ENCODE measurements at regions not wholly inside any gene's neighbourhood (a gene's known extent, or its start where the extent isn't known, plus 50 kb on each side); places are given as distances from the start of the nearest gene placed in this dataset.
"Not testable (repeated sequence)": the region's sequence is repeated elsewhere in the genome, so short reads cannot be mapped to it uniquely, and the experiment has no call there.

DNA sequence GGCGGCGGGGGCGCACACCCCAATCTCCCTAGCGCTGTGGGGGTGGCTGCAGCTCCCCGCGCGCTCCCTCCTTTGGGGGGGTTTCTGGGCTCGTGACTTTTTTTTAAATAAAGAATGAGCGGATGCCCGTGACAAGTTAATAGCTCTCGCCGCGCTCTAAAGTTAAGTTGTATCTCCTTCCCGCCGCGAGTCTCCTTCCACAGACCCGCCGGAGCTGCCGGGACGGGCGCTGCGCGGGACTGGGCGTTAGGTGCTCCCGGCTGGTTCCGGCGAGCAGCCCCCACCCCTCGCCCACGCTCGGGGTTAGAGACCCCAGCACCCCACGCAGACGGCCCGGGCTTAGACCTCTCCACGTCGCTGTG, 82.6 kb upstream of the HMGA2 start:
- peak in 1 of 2 donors; percentile 1 for DNase-seq

DNA sequence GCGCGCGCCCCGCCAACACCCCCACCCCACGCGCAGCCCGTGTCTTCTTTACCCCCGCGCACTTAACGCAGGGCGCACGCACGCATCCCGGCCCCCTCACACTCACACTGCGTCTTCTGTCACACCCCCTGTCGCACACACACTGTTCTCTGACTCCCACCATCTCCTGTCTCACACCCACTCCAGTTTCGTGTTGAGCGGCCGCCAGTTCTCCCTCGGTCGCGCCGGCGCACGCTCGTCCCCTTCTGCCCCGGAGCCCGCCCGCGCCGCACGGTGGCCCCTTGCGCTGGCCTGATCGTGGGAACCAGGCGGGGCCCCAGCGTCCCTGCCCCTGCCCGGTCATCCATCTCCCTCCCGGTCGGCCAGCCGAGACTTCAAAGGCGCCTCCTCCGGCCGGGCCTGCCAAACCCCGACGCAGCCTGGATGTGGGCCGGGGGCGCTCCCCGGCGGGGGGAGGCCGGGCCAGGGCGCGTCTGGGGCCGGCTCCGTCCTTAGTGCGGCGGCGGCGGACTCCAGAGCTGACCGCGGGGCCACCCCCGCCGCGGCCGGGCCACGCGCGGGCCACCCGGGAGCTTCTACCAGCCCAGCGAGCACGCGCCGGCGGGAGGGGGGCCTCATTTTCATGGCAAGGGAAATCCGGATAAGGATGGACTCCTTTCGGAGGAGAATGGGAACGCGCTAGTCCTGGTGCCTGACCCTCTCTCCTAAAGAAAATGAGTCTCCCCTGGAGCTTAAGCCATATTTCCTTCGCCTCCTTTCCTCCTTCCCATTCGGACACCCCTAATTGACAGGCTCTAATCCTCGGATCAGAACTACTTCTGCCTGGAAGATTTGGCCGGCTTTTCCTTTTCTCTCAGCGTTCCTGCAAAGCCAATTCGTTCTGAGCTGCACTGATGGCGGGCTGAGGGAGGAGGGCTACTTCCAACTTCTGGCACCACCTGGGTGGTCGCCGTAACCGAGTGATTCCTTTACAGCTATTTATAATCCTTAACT, 82.0 kb upstream of the HMGA2 start:
- DNase-seq = no peak

DNA sequence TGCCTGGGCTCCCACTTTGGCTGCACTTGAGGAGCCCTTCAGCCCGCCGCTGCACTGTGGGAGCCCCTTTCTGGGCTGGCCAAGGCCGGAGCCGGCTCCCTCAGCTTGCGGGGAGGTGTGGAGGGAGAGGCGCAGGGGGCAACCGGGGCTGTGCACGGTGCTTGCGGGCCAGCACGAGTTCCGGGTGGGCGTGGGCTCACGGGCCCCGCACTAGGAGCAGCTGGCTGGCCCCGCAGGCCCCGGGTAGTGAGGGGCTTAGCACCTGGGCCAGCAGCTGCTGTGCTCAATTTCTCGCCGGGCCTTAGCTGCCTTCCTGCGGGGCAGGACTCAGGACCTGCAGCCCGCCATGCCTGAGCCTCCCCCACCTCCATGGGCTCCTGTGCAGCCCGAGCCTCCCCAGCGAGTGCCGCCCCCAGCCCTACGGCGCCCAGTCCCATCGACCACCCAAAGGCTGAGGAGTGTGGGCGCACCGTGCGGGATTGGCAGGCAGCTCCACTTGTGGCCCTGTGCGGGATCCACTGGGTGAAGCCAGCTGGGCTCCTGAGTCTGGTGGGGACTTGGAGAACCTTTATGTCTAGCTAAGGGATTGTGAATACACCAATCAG, 79.9 kb upstream of the HMGA2 start:
- not testable (repeated sequence) for DNase-seq

DNA sequence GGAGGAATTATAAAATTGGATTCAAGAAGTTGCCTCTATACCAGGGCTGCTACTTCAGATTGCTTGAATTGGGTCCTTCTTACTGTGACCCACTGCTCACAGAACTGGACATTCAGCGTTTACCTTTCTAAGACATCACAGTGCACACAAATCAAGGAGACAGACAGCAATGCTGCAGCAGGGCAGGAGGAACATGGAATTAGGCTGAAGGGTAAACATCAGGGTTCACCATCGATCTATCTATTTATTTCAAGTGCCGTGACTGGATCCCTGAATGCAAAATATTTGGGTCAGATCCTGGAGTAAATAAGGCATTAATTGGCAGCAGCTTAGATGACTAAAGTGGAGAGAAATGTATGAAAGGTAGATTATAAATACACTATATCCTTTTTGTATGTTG, 76.9 kb upstream of the HMGA2 start:
- no peak for DNase-seq

DNA sequence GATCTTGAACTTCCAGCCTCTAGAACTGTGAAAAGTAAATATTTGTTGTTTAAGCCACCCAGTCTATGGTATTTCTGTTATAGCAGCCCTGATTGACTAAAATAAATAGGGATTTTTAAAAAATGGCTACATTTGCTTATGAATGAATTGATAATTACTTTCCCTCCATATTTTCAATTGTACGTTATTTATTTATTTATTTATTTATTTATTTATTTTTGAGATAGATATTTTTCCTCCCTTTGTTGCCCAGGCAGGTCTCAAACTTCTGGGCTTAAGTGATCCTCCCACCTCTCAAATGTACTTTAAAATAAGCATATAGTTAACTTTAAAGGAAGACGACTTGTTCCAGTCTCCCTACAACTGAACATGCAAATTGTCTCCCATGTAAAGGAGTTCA, 76.0 kb upstream of the HMGA2 start:
- no peak for DNase-seq

DNA sequence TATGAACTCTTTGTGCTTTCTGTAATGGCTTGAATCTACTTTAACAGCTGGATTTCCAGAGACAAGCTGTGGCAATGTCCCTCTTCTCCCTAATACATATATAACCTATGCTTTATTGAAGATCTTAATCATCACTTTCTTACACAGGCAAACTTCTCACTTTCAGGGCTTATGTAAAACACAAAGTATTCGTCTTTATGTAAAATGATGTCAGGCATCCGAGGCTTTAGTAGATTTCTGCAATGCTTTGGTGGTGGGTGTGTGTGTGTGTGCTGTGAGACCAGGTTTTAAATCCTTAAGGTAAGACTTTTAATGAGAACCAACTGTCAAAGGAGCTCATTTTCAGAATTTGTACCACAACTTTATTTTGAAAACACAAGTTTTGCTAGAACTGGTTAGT, 70.0 kb upstream of the HMGA2 start:
- DNase-seq = no peak

DNA sequence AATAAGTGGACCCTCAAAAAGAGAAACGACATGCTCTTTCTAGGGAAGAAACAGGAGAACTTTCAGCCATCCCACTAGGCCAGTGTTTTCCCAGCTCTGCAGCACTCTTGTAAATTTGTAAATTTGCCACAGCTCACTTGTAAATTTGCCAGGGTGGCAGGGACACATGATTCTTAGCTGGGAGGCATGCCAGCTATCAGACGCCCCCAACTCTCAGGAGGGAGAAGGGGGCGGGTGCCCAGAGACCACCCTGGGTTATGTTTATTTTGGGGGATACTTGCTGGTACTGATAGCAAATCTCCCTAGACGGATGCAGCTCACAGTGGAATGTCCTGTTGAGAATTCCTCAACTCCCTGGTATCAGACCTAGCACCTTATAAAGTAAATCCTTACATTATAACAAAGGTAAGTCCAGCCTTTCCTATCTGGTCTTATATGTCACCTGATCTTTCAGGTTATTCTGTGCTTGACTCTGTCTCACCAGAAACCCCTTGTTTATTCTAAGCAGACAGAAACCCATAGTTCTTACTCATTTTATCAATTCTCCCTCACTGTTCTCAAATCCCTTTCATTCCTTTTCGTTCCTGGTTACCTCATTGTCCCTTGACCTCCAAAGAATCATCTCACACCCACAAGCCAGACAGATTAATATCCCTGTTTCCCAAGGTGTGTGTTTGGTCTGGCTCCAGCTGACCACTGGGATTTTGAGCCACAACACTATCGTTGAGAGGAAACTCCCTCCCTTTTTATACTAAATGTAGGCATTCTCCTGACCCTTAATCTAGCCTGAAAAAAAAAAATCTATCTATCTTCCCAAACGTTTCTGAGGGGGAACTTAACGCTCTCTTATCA, 69.3 kb upstream of the HMGA2 start:
- DNase-seq = no peak

DNA sequence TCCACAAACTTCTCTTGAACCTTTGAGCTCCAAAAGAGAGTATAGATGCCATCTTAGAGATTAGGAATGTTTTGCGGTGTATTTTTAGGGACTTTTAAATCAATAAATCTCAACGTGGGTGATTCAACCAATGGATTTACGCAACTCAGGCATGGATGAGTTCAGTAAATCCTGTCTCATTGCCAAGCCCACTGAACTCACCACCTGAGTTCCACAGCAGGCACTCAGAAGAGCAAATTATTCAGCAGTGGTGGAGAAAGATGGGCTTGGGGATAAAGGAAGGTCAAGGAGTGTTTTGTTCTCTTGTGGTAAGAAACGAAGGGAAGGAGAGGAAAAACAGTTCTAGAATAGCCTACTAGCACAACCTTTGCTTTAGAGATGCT, 68.7 kb upstream of the HMGA2 start:
- DNase-seq = no peak

DNA sequence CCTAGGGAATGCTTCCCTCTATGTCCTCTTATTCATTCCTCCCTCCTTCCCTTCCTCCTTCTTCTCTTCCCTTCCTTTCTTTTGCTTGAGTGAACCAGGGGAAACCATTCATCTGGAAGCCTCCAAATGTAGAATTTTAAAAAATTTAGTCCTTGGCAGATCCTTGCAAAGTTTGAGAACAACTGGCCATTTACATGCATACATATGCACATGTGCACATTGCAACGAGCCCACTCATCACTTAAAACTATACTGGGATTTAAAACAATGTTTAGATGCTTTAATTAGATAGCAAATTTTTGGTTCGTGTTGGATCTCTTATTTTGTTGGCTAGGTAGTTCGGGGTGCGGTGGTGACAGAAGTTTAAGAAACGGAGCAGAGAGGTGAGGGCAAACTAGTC, 68.0 kb upstream of the HMGA2 start:
- no peak for DNase-seq

DNA sequence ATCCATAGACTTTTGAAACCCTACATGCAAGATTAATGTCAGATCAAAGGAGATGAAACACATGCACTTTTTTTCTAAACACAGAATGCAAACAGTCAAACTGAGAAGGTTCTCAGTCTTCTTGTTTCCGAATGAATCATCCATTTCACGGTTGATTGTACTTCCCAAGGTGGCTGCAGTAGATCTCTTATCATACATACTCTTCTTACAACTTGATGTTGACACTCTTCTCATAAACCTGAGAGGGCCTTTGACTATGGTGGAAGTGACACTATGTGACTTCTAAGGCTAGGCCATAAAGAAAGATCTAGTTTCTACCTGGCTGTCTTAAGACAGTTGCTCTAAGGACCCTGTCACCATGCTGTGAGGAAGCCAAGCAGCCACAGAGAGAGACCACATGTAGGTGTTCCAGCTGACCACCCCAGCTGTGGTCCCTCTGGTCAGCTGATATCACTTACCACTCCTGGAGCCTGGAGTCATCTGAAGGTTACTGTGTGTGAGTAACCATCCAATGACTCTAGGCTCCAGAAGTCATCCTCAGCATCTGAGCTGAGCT, 67.2 kb upstream of the HMGA2 start:
- no peak for DNase-seq

DNA sequence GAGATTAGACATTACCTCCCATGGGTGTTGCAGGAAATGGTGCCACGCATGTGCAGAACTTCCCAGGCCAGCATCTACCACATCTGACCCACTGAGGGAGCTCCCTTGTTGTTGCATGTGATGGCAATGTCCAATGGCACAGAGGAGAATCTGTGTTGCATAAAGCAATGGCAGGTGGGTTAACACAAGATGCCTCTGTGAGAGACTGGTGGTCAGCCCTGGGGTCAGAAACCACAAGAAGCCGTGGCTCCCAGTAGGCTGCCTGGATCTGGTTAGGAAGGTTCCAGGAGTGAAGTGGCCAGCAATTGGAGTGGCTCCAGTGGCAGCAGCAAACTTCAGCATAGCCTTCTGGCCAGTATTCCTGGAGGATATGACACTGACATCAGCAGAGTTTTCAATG, 65.9 kb upstream of the HMGA2 start:
- no peak for DNase-seq

DNA sequence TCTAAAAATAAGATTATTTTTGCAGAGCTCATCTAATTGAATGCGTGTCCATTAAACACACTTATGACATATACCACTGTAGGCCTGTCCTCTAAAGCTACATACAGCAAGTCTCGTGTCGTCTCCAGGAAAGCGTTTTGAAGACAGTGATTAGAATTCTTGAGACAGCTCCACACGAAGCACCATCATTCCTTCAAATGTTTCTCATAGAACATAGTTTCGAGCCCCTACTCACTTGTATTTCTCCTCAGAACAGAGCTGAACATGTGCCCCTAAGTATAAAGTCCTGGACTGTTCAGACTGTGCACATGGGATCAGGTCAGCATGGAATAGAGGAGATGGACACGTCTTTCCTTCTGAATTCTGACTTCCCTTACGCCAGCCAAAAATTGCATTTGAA, 64.5 kb upstream of the HMGA2 start:
- DNase-seq = no peak

DNA sequence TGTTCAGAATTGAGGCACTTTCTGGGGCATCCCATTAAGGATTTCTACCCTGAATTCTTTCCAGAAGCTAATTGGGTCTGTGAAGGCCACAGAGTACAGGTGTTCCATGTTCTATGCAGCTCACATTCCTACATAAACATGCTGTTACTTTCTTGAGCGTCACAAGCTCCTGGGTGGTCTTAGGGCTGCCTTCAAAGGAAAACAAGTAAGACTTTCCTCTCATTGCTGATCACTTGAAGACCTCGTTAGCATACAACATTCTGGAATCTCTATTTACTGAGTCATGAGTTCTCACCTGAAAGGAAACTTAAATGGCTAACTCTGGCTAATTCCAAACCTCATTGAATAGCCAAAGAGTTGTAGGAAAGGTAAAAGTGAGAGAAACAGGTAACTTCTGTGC, 63.0 kb upstream of the HMGA2 start:
- DNase-seq = no peak

DNA sequence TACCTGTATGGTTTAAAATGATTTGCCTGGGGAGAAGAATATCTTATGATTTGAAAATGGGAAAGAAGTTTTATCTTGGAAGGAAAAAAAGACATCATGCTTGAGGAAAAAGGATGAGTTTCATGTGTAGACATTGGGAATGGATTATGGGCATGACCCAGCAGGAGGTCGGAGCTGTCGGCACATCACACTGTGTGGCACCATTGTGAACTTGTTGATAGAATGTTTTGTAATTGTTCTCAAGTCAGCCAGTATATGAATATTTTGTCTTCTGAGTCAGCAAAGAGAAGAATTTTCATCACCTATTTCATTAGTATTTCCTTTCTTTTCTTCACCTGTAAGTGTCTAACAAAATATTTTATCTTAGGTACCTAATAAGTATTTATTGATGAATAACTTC, 60.0 kb upstream of the HMGA2 start:
- no peak for DNase-seq

DNA sequence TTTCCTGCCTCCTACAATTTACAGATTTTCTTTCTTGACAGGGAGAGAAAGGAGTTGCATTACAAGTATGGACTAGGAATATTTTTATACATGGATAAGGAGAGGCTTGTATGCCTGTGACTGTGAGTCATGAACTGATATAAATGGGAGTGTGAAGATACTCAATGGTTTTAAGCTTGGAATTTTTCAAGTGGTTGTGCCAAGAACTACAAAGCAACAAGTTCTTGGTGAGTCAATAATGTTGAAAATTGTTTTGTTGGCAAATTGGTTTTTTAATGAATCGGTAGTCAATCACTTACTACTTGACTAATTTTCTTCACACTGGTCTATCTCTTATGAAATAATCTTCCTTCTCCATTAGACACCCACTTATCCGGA, 58.9 kb upstream of the HMGA2 start:
- DNase-seq = no peak

DNA sequence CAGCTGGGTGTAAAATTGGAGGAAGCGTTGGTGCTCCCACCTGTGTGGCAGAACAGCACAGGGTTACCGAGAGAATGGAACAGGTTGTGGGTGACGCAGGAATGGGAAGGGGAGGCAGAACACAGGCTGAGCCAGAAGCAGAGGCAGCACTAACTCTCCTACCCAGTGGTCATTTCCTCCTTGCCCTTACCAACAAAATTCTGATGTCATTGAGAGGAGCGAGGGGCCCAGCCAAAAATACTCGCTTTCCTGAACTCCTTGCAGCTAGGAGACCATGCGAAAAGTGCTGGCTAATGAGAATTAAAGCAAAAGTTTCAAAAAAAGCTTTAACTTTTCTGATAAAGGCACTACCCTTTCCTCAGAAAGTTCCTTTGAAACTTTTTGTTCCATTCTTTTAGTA, 54.4 kb upstream of the HMGA2 start:
- DNase-seq = no peak

All from CD4-positive, alpha-beta T cell treated with Interferon alpha-2 for 1 hour (primary cell).